ENCODE measurements at regions not wholly inside any gene's neighbourhood (a gene's known extent, or its start where the extent isn't known, plus 50 kb on each side); places are given as distances from the start of the nearest gene placed in this dataset.

DNA sequence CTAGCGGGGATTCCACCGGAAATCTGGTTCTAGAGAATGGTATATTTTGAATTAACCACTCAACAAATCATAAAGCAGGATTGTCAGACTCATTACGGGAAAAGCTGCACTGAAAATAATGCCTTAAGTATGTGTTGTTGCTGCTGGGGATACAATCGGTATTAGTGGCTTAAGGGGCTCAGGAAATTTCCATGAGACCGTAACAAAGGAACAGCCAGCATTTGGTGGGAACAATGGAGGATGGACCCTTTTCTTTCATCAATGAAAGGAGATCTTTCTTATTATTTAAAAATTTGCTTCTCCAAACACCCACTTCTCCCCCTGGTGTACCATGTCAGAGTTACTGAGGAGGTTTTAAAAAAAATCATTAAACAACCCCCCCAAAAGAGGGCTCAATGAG, 342.6 kb upstream of the ZFHX3 start:
- Histone ChIP-seq H2BK12ac (ENCODE audit: low read length) (no peak overlapping the region), H2BK120ac (ENCODE audit: insufficient read depth, low read length, poor library complexity) (no peak overlapping the region), H3K23ac (ENCODE audit: low read length) (no peak overlapping the region), H3K79me1 (ENCODE audit: low read length) (no peaks in the 10 kb centered on the region), H3K9ac (ENCODE audit: low read length) (no peak overlapping the region), H4K91ac (ENCODE audit: low read depth, low read length) (no peak overlapping the region), H4K8ac (ENCODE audit: low read depth, low read length) (no peak overlapping the region), H3K79me2 (ENCODE audit: control insufficient read depth, insufficient read depth, low read length, poor library complexity) (no peaks in the 10 kb centered on the region), H3K4me2 (ENCODE audit: low read length) (no peak overlapping the region), H3K18ac (ENCODE audit: low read length) (no peak overlapping the region), H3K4me1 (ENCODE audit: control insufficient read depth in 1 of 2, insufficient read depth in 2 of 2, low read length in 2 of 2) (no peaks in the 10 kb centered on the region), H2AK5ac (ENCODE audit: low read length) (no peak overlapping the region), H2BK5ac (ENCODE audit: low read depth, low read length, poor library complexity) (no peak overlapping the region), H3K4ac (ENCODE audit: low read depth, low read length) (no peak overlapping the region), H2AFZ (ENCODE audit: insufficient read depth, low read length, poor library complexity) (no peak overlapping the region), H3K4me3 (ENCODE audit: low read depth, low read length) (no peak overlapping the region), H3K14ac (ENCODE audit: low read length) (no peak overlapping the region), H3K36me3 (ENCODE audit: control insufficient read depth in 1 of 2, insufficient read depth in 2 of 2, low read length in 2 of 2) (no peaks in the 10 kb centered on the region), H3K27ac (ENCODE audit: low read depth, low read length) (no peak overlapping the region), H3K9me3 (ENCODE audit: insufficient read depth, low read depth, low read length) (peaks cover 2% of the 10 kb centered on the region), H4K12ac (ENCODE audit: low read depth, low read length) (no peak overlapping the region), H3K27me3 (ENCODE audit: insufficient read depth, low read length) (no peaks in the 10 kb centered on the region)
- DNase-seq: no peak
- WGBS (ENCODE audit: extremely low coverage, insufficient coverage, insufficient read length): no CpG with 5 or more reads among the region's 5 CpGs

DNA sequence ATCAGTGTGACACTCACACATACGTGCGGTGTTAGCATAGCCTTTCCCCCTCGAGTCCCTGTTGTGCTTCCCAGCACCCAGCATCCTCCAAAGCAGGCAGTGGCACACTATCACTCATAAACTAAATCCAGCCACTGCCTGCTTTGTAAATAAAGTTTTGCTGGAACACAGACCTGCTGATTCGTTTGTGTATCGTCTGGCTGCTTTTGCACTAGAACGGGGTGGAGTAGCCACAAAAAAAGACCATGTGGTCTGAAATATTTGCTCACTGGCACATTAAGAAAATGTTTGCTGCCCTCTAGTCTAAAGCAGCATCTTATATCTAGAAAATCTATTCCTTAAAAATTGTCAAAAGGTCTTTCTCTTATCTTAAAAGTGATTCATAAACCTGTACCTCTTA, 341.2 kb upstream of the ZFHX3 start:
- Histone ChIP-seq H3K27me3 (ENCODE audit: insufficient read depth, low read length) (no peaks in the 10 kb centered on the region), H3K23ac (ENCODE audit: low read length) (no peak overlapping the region), H2AFZ (ENCODE audit: insufficient read depth, low read length, poor library complexity) (no peak overlapping the region), H2BK120ac (ENCODE audit: insufficient read depth, low read length, poor library complexity) (no peak overlapping the region), H3K9ac (ENCODE audit: low read length) (no peak overlapping the region), H4K91ac (ENCODE audit: low read depth, low read length) (no peak overlapping the region), H2AK5ac (ENCODE audit: low read length) (no peak overlapping the region), H3K4ac (ENCODE audit: low read depth, low read length) (no peak overlapping the region), H2BK5ac (ENCODE audit: low read depth, low read length, poor library complexity) (no peak overlapping the region), H3K14ac (ENCODE audit: low read length) (no peak overlapping the region), H3K36me3 (ENCODE audit: control insufficient read depth in 1 of 2, insufficient read depth in 2 of 2, low read length in 2 of 2) (no peaks in the 10 kb centered on the region), H3K4me1 (ENCODE audit: control insufficient read depth in 1 of 2, insufficient read depth in 2 of 2, low read length in 2 of 2) (no peaks in the 10 kb centered on the region), H3K4me2 (ENCODE audit: low read length) (no peak overlapping the region), H4K8ac (ENCODE audit: low read depth, low read length) (no peak overlapping the region), H3K4me3 (ENCODE audit: low read depth, low read length) (no peak overlapping the region), H3K27ac (ENCODE audit: low read depth, low read length) (no peak overlapping the region), H2BK12ac (ENCODE audit: low read length) (no peak overlapping the region), H3K9me3 (ENCODE audit: insufficient read depth, low read depth, low read length) (peaks cover 2% of the 10 kb centered on the region), H3K79me2 (ENCODE audit: control insufficient read depth, insufficient read depth, low read length, poor library complexity) (no peaks in the 10 kb centered on the region), H4K12ac (ENCODE audit: low read depth, low read length) (no peak overlapping the region), H3K79me1 (ENCODE audit: low read length) (no peaks in the 10 kb centered on the region), H3K18ac (ENCODE audit: low read length) (no peak overlapping the region)
- no peak for DNase-seq
- WGBS (ENCODE audit: extremely low coverage, insufficient coverage, insufficient read length): no CpG with 5 or more reads among the region's 6 CpGs

GRCh38 chr16:73387979-73388378, 340.1 kb upstream of the ZFHX3 start:
- no peak overlapping the region for H3K18ac ChIP-seq (ENCODE audit: low read length)
- no peak overlapping the region for H2BK5ac ChIP-seq (ENCODE audit: low read depth, low read length, poor library complexity)
- H3K14ac ChIP-seq (ENCODE audit: low read length): no peak overlapping the region
- no peaks in the 10 kb centered on the region for H3K36me3 ChIP-seq (ENCODE audit: control insufficient read depth in 1 of 2, insufficient read depth in 2 of 2, low read length in 2 of 2)
- no peak overlapping the region for H4K91ac ChIP-seq (ENCODE audit: low read depth, low read length)
- H3K4ac ChIP-seq (ENCODE audit: low read depth, low read length): no peak overlapping the region
- peaks cover 2% of the 10 kb centered on the region for H3K9me3 ChIP-seq (ENCODE audit: insufficient read depth, low read depth, low read length)
- no peak overlapping the region for H4K8ac ChIP-seq (ENCODE audit: low read depth, low read length)
- no peaks in the 10 kb centered on the region for H3K79me1 ChIP-seq (ENCODE audit: low read length)
- H2AFZ ChIP-seq (ENCODE audit: insufficient read depth, low read length, poor library complexity): no peak overlapping the region
- no peak overlapping the region for H3K4me2 ChIP-seq (ENCODE audit: low read length)
- no peak overlapping the region for H3K23ac ChIP-seq (ENCODE audit: low read length)
- no peak overlapping the region for H2AK5ac ChIP-seq (ENCODE audit: low read length)
- no peak overlapping the region for H2BK12ac ChIP-seq (ENCODE audit: low read length)
- no peak for DNase-seq
- no peak overlapping the region for H2BK120ac ChIP-seq (ENCODE audit: insufficient read depth, low read length, poor library complexity)
- H4K12ac ChIP-seq (ENCODE audit: low read depth, low read length): no peak overlapping the region
- H3K4me1 ChIP-seq (ENCODE audit: control insufficient read depth in 1 of 2, insufficient read depth in 2 of 2, low read length in 2 of 2): no peaks in the 10 kb centered on the region
- H3K27me3 ChIP-seq (ENCODE audit: insufficient read depth, low read length): no peaks in the 10 kb centered on the region
- WGBS (ENCODE audit: extremely low coverage, insufficient coverage, insufficient read length): no CpG with 5 or more reads among the region's 3 CpGs
- no peak overlapping the region for H3K27ac ChIP-seq (ENCODE audit: low read depth, low read length)
- H3K9ac ChIP-seq (ENCODE audit: low read length): no peak overlapping the region
- no peak overlapping the region for H3K4me3 ChIP-seq (ENCODE audit: low read depth, low read length)
- H3K79me2 ChIP-seq (ENCODE audit: control insufficient read depth, insufficient read depth, low read length, poor library complexity): no peaks in the 10 kb centered on the region

DNA sequence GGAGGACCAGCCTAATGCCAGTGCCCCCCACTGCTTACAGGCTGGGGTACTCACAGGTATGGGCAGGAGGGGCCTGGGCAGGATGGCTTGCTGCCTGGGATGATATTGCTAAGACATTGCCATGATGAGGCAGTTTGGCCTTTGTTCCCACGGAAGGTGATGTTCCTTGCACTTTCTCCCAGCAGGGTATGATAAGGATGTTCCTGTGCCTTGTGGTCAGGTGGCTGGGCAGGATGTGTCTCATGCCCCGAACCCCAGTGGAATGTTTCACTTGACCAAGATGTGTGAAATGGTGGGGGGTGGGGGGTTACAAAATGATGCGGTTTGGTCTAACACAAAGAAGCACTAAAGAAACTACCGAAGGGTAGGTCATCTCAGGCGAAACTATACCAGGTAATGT, 337.8 kb upstream of the ZFHX3 start:
- H3K79me2 ChIP-seq (ENCODE audit: control insufficient read depth, insufficient read depth, low read length, poor library complexity): no peaks in the 10 kb centered on the region
- H4K12ac ChIP-seq (ENCODE audit: low read depth, low read length): no peak overlapping the region
- H3K14ac ChIP-seq (ENCODE audit: low read length): no peak overlapping the region
- H3K79me1 ChIP-seq (ENCODE audit: low read length): no peaks in the 10 kb centered on the region
- no peak overlapping the region for H2BK12ac ChIP-seq (ENCODE audit: low read length)
- no peak overlapping the region for H3K4me2 ChIP-seq (ENCODE audit: low read length)
- H3K18ac ChIP-seq (ENCODE audit: low read length): no peak overlapping the region
- no peak overlapping the region for H3K9ac ChIP-seq (ENCODE audit: low read length)
- H4K91ac ChIP-seq (ENCODE audit: low read depth, low read length): no peak overlapping the region
- no peak overlapping the region for H2AFZ ChIP-seq (ENCODE audit: insufficient read depth, low read length, poor library complexity)
- no peak for DNase-seq
- H3K4me3 ChIP-seq (ENCODE audit: low read depth, low read length): no peak overlapping the region
- H3K27me3 ChIP-seq (ENCODE audit: insufficient read depth, low read length): no peaks in the 10 kb centered on the region
- no peak overlapping the region for H4K8ac ChIP-seq (ENCODE audit: low read depth, low read length)
- no peak overlapping the region for H2BK120ac ChIP-seq (ENCODE audit: insufficient read depth, low read length, poor library complexity)
- no peaks in the 10 kb centered on the region for H3K4me1 ChIP-seq (ENCODE audit: control insufficient read depth in 1 of 2, insufficient read depth in 2 of 2, low read length in 2 of 2)
- H2BK5ac ChIP-seq (ENCODE audit: low read depth, low read length, poor library complexity): no peak overlapping the region
- H3K36me3 ChIP-seq (ENCODE audit: control insufficient read depth in 1 of 2, insufficient read depth in 2 of 2, low read length in 2 of 2): no peaks in the 10 kb centered on the region
- H3K9me3 ChIP-seq (ENCODE audit: insufficient read depth, low read depth, low read length): peaks cover 2% of the 10 kb centered on the region
- H2AK5ac ChIP-seq (ENCODE audit: low read length): no peak overlapping the region
- H3K23ac ChIP-seq (ENCODE audit: low read length): no peak overlapping the region
- no CpG with 5 or more reads among the region's 5 CpGs for WGBS (ENCODE audit: extremely low coverage, insufficient coverage, insufficient read length)
- no peak overlapping the region for H3K4ac ChIP-seq (ENCODE audit: low read depth, low read length)
- H3K27ac ChIP-seq (ENCODE audit: low read depth, low read length): no peak overlapping the region
